Gastrocnemius medialis (tissue), 4 donors: ENCODE measurements at regions not wholly inside any gene's neighbourhood (a gene's known extent, or its start where the extent isn't known, plus 50 kb on each side); places are given as distances from the start of the nearest gene placed in this dataset.
"Not testable (repeated sequence)": the region's sequence is repeated elsewhere in the genome, so short reads cannot be mapped to it uniquely, and the experiment has no call there.

Experiments
- CTCF ChIP-seq, 5 experiments: fragments of 450-650 bp in 3 of 5; fragments of 200-600 bp in 2 of 5; sonication (generic) in 2 of 5; IDR thresholded peaks in 4 of 5; conservative IDR thresholded peaks in 1 of 5; 1 replicate in 4 of 5; 2 replicates in 1 of 5; pipeline ENCODE4 v1.5.1; 2016 to 2019; ENCODE audit warnings: antibody characterized with exemption in 5 of 5, mild to moderate bottlenecking in 3 of 5, moderate library complexity in 3 of 5
- POLR2A ChIP-seq, 2 donors: fragments of 450-650 bp; IDR thresholded peaks; one replicate each; pipeline ENCODE4 v1.6.1; 2017; ENCODE audit warnings: antibody characterized with exemption in 2 of 2, mild to moderate bottlenecking in 2 of 2, moderate library complexity in 2 of 2

GRCh38 chr4:49314815-49315214 lies 328.7 kb downstream of the CWH43 start:
- not testable (repeated sequence) for TF ChIP-seq CTCF (IDR thresholded peaks at IDR 0.05 in 4 of 5, conservative IDR thresholded peaks at IDR 0.05 in 1 of 5); POLR2A (IDR thresholded peaks at IDR 0.05)
